AG10803 (cell line): ENCODE measurements at regions not wholly inside any gene's neighbourhood (a gene's known extent, or its start where the extent isn't known, plus 50 kb on each side); places are given as distances from the start of the nearest gene placed in this dataset.

Source experiments
- DNase-seq: peaks from one replicate; pipeline ENCODE4 v3.0.0; 2010; ENCODE audit warnings: low read depth
- H3K4me3 ChIP-seq: 2 replicates; pipeline ENCODE4 v1.5.1; 2011; ENCODE audit warnings: mild to moderate bottlenecking, low read length, control low read depth
- TF ChIP-seq, protein P1 (sequence below): conservative IDR thresholded peaks from 2 replicates; pipeline ENCODE4 v1.5.1; 2011; ENCODE audit warnings: mild to moderate bottlenecking, low read length, control low read depth, inconsistent platforms

DNA sequence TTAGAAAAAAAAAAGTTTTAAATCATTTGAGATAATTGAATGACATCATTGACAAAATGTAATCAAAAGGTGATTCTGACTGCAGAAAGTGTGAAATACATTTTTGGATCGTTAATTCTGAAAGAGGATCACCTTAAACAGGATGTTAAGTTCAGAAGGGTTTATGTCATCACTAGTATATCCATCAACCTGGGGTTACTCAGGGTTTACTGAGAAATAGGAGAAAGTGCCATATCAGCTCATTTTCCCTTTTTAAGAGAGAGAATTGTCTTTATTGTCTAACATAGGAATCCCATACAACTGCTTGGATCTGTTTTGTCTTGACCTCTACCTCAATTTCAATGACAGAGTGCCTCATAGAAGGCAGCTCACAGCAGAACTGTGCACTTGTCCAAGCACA, 466.1 kb upstream of the LINC00305 start:
- TF ChIP-seq, protein P1, sequence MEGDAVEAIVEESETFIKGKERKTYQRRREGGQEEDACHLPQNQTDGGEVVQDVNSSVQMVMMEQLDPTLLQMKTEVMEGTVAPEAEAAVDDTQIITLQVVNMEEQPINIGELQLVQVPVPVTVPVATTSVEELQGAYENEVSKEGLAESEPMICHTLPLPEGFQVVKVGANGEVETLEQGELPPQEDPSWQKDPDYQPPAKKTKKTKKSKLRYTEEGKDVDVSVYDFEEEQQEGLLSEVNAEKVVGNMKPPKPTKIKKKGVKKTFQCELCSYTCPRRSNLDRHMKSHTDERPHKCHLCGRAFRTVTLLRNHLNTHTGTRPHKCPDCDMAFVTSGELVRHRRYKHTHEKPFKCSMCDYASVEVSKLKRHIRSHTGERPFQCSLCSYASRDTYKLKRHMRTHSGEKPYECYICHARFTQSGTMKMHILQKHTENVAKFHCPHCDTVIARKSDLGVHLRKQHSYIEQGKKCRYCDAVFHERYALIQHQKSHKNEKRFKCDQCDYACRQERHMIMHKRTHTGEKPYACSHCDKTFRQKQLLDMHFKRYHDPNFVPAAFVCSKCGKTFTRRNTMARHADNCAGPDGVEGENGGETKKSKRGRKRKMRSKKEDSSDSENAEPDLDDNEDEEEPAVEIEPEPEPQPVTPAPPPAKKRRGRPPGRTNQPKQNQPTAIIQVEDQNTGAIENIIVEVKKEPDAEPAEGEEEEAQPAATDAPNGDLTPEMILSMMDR, result no peak
- no peak for DNase-seq
- H3K4me3 ChIP-seq, result no peak overlapping the region

DNA sequence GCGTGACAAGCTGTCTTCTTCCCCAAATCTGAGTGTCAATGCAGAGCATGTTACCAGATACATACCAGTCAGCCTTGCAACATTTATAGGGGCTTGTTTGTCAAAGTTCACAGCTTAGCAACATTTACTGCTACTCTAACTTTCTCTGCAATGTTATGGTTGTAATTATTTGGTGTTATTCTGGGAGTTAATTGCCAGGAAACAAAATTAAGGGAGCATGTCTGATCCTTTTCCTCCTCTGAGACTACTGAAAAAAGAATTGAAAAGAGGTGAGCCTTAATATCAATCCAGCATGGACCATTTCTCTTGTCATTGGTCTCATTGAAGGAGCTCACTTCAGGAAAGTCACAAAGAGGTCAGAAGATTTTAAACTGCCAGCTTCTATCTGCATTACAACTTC, 465.6 kb upstream of the LINC00305 start:
- TF ChIP-seq, protein P1, result no peak
- no peak for DNase-seq

DNA sequence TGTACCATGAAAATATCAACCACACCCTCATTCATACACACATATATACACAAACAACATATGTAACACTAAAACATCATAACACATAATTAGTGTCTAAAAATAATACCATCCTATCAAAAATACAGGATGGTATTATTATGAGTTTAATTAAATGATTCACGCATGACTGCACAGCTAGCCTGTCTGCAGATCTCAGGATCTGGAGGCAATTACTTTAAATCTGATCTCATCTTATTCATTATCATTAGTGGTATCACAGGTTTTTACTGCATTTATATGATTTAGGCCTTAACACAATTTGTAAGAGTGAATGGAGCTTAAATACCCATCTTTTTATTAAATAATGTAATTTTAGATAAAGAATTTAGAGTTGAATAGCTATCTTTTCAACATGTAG, 443.4 kb upstream of the LINC00305 start:
- no peak for DNase-seq
- TF ChIP-seq, protein P1, result no peak
- H3K4me3 ChIP-seq, result no peak overlapping the region

More for the DNA sequence above, 465.6 kb upstream of the LINC00305 start:
- H3K4me3 ChIP-seq, result no peak overlapping the region

DNA sequence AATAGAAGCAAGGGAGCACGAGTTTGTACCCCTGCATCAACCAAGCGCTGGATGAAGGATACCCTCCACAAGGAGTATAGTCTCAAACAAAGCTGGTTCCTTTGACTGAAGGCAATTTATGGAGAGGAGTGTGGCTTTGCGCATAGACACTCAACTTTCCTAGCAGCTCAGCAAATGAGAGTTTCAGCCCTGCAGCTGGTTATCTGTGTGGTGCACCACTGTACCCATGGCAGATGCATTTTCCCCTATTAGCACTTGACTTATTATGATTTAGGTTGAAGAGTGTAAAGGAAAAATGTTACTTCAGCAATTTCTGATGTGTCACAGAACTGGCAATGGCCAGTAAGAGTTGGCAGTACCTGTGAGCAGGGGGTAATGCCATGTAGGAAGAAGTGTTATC, 440.1 kb upstream of the LINC00305 start:
- no peak overlapping the region for H3K4me3 ChIP-seq
- no peak for DNase-seq
- TF ChIP-seq, protein P1, result no peak

DNA sequence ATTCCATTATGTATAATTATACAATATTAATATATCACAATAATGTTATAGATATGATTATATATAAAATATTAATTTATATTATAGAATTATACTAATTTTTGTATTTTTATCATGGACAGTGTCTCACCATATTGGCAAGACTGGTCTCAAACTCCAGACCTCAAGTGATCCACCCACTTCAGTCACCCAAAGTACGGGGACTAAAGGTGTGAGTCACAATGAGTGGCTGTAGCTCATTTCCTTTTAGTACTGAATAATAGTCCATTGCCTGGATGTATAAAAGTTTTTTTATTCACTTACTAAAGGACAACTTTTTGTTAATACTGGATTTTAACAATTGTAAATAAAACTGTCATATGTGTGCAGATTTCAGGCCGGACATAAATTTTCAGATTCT, 417.6 kb upstream of the LINC00305 start:
- TF ChIP-seq, protein P1, result no peak
- DNase-seq, result no peak
- no peak overlapping the region for H3K4me3 ChIP-seq

DNA sequence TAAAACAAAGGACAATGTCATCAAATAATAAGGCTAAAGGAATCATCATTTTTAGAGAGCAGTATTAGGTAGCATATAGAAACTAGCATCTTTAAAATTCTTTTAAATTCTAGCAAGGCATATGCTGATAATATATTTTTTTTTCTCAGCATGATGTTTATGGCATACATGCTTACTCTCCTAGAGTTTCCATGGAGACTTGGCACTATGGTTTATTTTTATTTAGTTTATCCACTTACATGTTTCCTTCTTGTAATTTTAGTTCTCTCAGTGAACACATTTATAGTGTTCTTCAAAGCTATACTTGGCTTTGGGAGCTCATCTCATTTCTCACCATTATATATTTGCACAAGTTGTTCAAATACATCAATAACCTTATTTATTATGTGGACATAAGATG, 413.8 kb upstream of the LINC00305 start:
- no peak for DNase-seq
- TF ChIP-seq, protein P1, result no peak
- no peak overlapping the region for H3K4me3 ChIP-seq

DNA sequence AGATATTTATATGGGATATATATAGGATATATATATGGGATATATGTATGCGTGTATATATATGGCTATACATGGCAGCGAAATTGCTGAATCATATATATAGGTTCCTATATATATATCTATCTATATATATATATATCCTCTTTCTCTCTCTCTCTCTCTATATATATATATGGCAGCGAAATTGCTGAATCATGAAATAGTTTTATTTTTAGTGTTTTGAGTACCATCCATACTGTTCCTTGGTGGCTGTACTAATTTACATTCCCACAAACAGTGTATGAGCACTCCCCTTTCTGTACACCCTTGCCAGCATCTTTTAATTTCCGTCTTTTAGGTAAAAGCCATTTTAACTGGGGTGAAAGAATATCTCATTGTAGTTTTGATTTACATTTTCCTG, 397.6 kb upstream of the LINC00305 start:
- no peak overlapping the region for H3K4me3 ChIP-seq
- TF ChIP-seq, protein P1, result no peak
- no peak for DNase-seq
